DMS114 treated with DMSO at 0.1 percent for 48 hours (cell line): ENCODE measurements at regions not wholly inside any gene's neighbourhood (a gene's known extent, or its start where the extent isn't known, plus 50 kb on each side); places are given as distances from the start of the nearest gene placed in this dataset.
A peak's percentile ranks its signal among the peaks of the same experiment; 100 is the strongest.

Source experiments
- DNase-seq: peaks from one replicate; lab custom pipeline; 2025; ENCODE audit not compliant: unreplicated experiment; lab: John Stamatoyannopoulos, UW

- DNase-seq, result peak; percentile 91
Measured at GRCh38 chr6:140857739-140858380, 1274.9 kb upstream of the GJE1 start.

DNA sequence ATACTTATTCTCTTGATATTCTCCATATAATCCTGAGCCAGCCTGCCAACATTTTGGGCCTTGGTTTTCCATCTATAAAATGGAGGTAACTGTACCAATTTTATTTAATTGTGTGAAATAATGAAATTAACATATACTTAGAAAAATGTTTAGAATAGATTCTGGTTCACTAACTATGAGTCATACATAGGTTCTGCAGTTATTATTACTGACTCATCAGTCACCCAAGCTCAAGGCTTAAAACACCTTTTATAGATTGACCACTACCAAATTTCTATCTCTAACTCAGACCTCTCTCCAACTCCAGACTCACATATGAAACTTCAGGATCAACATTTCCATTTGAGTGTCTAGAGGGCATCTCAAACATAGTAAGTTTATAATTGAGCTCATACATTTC lies 1277.2 kb upstream of the GJE1 start:
- DNase-seq, result peak; percentile 63

- DNase-seq, result peak; percentile 59
Measured at GRCh38 chr6:140854318-140854717, 1278.4 kb upstream of the GJE1 start.

- no peak for DNase-seq
Measured at GRCh38 chr6:140850438-140850837, 1282.3 kb upstream of the GJE1 start.

DNA sequence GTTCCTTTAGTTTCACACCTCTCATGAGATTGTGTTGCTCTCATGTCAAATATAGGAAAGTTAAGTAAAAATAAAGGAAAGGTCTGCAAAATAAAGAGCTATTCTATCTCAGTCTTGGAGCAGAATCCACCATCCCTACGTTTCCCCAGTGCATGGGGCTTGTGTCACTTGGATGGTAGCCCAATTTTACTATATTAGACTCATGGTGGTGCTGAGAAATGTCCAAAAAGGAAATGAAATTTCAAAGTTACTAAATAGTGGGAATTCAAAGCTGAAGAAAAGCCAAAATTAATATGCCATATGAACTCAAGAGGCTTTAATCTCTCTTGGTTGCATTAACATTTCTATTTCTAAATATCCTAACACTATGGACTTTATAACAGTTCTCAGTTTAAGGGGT lies 1283.3 kb upstream of the GJE1 start:
- DNase-seq, result no peak

DNA sequence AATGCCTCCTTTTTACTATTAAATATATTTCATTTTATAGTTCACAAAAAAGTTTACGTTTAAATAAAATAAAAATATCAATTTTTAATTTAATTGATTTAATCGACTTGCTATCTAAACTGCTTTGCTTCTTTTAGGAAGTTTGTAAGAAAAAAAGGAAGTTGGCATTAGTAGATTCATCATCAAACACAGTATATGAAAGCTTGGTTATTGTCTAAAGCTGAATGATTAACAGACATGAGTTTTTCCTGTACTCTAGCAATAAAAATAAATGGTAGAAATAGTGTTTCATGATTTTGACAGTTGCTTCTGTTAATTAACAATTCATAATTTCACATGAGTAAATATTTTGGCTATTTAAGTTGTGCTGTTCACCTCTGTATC lies 1285.5 kb upstream of the GJE1 start:
- no peak for DNase-seq

GRCh38 chr6:140846503-140847261 lies 1286.0 kb upstream of the GJE1 start:
- DNase-seq, result no peak

DNA sequence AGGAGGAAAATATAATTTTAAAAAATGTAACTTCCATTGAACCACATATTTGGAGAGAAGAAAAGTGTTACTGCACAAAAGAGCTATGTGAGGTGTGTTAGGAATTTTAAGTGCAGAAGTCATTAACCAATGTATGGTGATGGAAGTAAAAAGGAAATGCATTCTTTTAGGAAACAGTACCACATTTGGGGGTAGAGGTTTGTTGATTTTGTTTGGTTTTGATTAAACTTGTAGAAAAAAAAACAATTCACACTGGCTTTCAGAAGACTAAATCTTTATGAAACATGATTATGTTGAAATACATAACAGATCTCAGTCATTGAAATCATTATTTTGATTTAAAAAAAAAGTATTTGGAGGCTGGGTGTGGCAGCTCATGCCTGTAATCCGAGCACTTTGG lies 1287.0 kb upstream of the GJE1 start:
- DNase-seq, result no peak

- DNase-seq, result no peak
Measured at GRCh38 chr6:140844167-140844566, 1288.6 kb upstream of the GJE1 start.

DNA sequence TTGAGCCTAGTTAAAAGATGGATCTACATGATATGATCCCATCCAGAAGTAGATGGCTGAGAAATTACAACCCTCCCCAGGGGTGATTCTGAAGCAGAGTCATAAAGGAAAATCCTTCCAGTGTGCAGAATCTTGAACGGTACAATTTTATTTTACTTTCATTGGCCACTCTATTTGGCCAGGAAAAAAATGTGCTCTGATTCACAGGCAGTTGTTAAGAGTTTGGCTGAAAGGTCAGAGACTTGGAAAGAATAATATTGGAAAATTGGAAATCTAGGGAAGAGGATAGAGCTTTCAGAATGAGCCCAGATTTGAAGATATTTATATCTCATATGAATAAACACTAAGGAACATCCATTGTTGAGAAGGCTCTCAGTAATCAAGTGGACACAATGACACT lies 1299.3 kb upstream of the GJE1 start:
- no peak for DNase-seq

DNA sequence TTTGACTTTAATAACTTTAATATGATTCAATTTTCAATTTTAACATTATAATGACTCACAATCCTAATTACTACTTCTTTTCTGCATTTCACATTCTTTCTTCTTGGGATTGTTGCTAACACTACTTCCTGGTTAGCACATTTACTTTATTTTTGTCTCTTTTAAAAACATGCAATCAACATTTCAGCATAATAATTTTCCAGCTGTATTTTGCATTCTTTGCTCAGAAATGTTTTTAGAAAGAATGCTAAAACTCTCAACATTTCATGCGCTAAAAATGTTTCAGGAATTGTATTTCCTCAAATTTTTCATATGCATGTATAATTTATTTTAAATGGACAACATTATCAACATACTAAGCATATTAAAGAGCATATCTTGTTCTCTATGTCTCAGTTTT lies 1302.1 kb upstream of the GJE1 start:
- no peak for DNase-seq

DNA sequence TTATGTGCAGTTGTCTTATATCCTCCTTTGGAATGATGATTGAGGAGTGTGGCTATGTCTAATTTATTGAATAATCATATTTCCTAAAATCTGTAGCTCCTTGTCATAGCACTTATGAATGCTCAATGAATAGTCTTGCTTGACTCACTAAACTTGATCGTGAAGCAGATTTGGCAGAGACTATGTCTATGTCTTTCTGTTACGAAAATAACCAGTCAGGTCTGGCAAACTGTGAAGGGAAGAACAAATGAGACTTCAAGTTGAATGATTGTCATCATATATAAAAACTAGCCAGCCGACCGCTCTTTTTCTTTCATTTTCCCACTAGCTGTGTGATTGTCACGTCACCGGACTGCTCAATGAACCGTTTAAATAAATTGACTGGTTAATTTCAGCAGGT lies 1303.9 kb upstream of the GJE1 start:
- no peak for DNase-seq

GRCh38 chr6:140827593-140827992 lies 1305.1 kb upstream of the GJE1 start:
- no peak for DNase-seq

GRCh38 chr6:140825731-140826130 lies 1307.0 kb upstream of the GJE1 start:
- DNase-seq, result no peak

- DNase-seq, result no peak
Measured at GRCh38 chr6:140824595-140824994, 1308.1 kb upstream of the GJE1 start.

DNA sequence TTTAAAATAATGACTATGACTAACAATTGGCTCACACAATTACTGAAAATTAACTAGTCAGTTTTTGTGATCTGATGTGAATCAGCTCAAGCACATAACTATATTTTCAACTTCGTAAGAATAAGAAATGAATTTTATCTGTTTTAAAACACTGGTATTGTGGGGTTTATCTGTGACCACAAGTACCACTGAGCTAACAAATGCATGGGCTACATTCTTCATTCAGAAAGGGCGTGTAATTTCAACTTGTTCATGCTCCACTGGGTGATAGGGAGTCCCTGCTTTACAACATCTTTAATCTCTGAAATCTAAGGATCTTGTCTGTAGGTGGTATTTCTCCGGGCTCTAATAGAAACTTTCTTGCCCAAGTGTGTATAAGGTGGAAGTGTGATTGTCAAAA lies 1311.5 kb upstream of the GJE1 start:
- DNase-seq, result no peak

- no peak for DNase-seq
Measured at GRCh38 chr6:140817176-140817575, 1315.5 kb upstream of the GJE1 start.

- DNase-seq, result no peak
Measured at GRCh38 chr6:140816681-140817080, 1316.0 kb upstream of the GJE1 start.

GRCh38 chr6:140812636-140813035 lies 1320.1 kb upstream of the GJE1 start:
- no peak for DNase-seq

DNA sequence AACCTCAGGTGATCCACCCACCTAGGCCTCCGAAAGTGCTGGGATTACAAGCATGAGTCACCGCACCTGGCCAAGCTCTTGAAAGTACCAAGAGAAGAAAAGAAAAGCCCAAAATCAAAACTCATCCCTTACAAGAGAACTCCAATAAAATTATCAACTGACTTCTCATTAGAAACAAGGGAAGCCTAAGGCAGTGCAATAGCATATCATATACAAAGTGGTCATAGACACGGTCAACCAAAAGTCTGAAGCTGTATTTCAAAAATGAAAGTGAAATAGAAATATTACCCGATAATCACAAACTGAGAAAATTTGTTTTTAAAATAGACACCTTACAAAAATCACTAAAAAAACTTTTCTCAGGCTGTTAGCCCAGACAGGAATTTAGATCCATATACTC lies 1321.1 kb upstream of the GJE1 start:
- DNase-seq, result no peak

GRCh38 chr6:140809694-140810101 lies 1323.0 kb upstream of the GJE1 start:
- no peak for DNase-seq

DNA sequence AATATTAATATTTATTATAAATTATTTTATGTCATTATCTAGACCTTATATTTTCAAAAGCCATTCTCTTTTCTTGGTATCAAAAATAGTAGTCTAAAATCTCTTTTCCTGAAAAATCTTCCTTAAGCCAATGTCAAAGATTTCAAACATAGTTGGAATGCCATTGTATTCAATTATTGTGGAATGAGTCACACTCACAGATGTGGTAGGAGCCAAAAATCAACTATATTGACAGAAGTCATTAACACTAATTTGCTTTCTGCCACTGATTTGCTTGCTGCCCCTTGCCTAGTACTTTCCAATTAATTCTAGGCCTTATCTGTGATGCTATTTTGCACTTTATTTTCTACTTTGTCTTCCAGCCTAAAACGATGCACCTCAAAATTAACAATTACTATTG lies 1326.3 kb upstream of the GJE1 start:
- no peak for DNase-seq

GRCh38 chr6:140794544-140794943 lies 1338.2 kb upstream of the GJE1 start:
- no peak for DNase-seq
